ENCODE measurements at regions not wholly inside any gene's neighbourhood (a gene's known extent, or its start where the extent isn't known, plus 50 kb on each side); places are given as distances from the start of the nearest gene placed in this dataset.

- no peak for DNase-seq
- H3K4me1 ChIP-seq (ENCODE audit: low read depth), result no peaks in the 10 kb centered on the region
- no peak overlapping the region for H3K4me3 ChIP-seq
- H3K36me3 ChIP-seq (ENCODE audit: low read depth), result no peaks in the 10 kb centered on the region
- TF ChIP-seq CTCF (IDR thresholded peaks at IDR 0.05), result no peak
- no peak for ATAC-seq
- H3K9me3 ChIP-seq, result peaks cover 32% of the 10 kb centered on the region
- intact Hi-C loops (cut with DNase I, micrococcal nuclease), result no loop called here
These were observed 553.9 kb downstream of the ADCYAP1 start for GRCh38 chr18:1458547-1458946.

- Histone ChIP-seq H3K4me1 (ENCODE audit: low read depth) (no peaks in the 10 kb centered on the region), H3K36me3 (ENCODE audit: low read depth) (no peaks in the 10 kb centered on the region), H3K9me3 (peaks cover 24% of the 10 kb centered on the region), H3K4me3 (no peak overlapping the region)
- intact Hi-C loops (cut with DNase I, micrococcal nuclease), result no loop called here
- TF ChIP-seq CTCF (IDR thresholded peaks at IDR 0.05), result no peak
- ATAC-seq (no peak), DNase-seq (no peak)
These were observed 559.3 kb downstream of the ADCYAP1 start for GRCh38 chr18:1463981-1464380.

- Histone ChIP-seq H3K4me1 (ENCODE audit: low read depth) (no peaks in the 10 kb centered on the region), H3K9me3 (peaks cover 27% of the 10 kb centered on the region), H3K4me3 (no peak overlapping the region), H3K36me3 (ENCODE audit: low read depth) (no peaks in the 10 kb centered on the region)
- intact Hi-C loops (cut with DNase I, micrococcal nuclease), result no loop called here
- ATAC-seq (no peak), DNase-seq (no peak)
- TF ChIP-seq CTCF (IDR thresholded peaks at IDR 0.05), result no peak
These were observed 560.0 kb downstream of the ADCYAP1 start for GRCh38 chr18:1464444-1465217.

- intact Hi-C loops (cut with DNase I, micrococcal nuclease), result no loop called here
- peaks cover 30% of the 10 kb centered on the region for H3K9me3 ChIP-seq
These were observed 561.4 kb downstream of the ADCYAP1 start for GRCh38 chr18:1466035-1466434.

GRCh38 chr18:1467461-1467964 lies 562.8 kb downstream of the ADCYAP1 start:
- H3K4me3 ChIP-seq, result no peak overlapping the region
- no peaks in the 10 kb centered on the region for H3K4me1 ChIP-seq (ENCODE audit: low read depth)
- no peak for TF ChIP-seq CTCF (IDR thresholded peaks at IDR 0.05)
- ATAC-seq (no peak), DNase-seq (no peak)
- intact Hi-C loops (cut with DNase I, micrococcal nuclease), result no loop called here
- no peaks in the 10 kb centered on the region for H3K36me3 ChIP-seq (ENCODE audit: low read depth)
- H3K9me3 ChIP-seq, result peaks cover 25% of the 10 kb centered on the region

More at GRCh38 chr18:1466035-1466434, 561.4 kb downstream of the ADCYAP1 start:
- DNase-seq (no peak), ATAC-seq (no peak)
- no peaks in the 10 kb centered on the region for H3K4me1 ChIP-seq (ENCODE audit: low read depth)
- no peak overlapping the region for H3K4me3 ChIP-seq
- TF ChIP-seq CTCF (IDR thresholded peaks at IDR 0.05), result no peak
- H3K36me3 ChIP-seq (ENCODE audit: low read depth), result no peaks in the 10 kb centered on the region

Measured in mucosa of descending colon (tissue), 3 donors.